C4-2B (cell line): ENCODE measurements at regions not wholly inside any gene's neighbourhood (a gene's known extent, or its start where the extent isn't known, plus 50 kb on each side); places are given as distances from the start of the nearest gene placed in this dataset.

ENCODE experiments used
- H3K27ac ChIP-seq: fragments of 450-650 bp; 2 replicates; pipeline ENCODE4 v1.5.1; 2017
- ZFX ChIP-seq: fragments of 450-650 bp; IDR thresholded peaks from 2 replicates; pipeline ENCODE4 v1.6.1; 2017
- TF ChIP-seq, protein P1 (sequence below): fragments of 450-650 bp; conservative IDR thresholded peaks from 2 replicates; pipeline ENCODE4 v1.5.1; 2017; ENCODE audit warnings: mild to moderate bottlenecking

DNA sequence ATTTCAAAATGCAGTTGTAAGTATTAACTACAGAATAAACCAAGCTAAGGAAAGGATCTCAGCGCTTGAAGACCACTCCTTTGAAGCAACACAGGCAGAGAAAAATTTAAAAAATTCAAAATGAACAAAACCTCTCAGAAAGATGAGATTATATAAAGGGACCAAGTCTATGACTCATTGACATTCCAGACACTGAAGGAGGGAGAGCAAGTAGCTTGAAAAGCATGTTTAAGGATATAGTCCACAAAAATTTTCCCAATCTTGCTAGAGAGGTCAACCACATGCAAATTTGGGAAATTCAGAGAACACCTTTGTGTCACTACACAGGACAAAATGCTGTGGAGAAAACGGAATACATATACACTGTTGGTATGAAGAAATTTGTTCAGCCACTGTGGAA is 112.6 kb upstream of the MC4R start:
- no peak overlapping the region for H3K27ac ChIP-seq
- TF ChIP-seq, protein P1, sequence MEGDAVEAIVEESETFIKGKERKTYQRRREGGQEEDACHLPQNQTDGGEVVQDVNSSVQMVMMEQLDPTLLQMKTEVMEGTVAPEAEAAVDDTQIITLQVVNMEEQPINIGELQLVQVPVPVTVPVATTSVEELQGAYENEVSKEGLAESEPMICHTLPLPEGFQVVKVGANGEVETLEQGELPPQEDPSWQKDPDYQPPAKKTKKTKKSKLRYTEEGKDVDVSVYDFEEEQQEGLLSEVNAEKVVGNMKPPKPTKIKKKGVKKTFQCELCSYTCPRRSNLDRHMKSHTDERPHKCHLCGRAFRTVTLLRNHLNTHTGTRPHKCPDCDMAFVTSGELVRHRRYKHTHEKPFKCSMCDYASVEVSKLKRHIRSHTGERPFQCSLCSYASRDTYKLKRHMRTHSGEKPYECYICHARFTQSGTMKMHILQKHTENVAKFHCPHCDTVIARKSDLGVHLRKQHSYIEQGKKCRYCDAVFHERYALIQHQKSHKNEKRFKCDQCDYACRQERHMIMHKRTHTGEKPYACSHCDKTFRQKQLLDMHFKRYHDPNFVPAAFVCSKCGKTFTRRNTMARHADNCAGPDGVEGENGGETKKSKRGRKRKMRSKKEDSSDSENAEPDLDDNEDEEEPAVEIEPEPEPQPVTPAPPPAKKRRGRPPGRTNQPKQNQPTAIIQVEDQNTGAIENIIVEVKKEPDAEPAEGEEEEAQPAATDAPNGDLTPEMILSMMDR = no peak
- TF ChIP-seq ZFX = no peak

DNA sequence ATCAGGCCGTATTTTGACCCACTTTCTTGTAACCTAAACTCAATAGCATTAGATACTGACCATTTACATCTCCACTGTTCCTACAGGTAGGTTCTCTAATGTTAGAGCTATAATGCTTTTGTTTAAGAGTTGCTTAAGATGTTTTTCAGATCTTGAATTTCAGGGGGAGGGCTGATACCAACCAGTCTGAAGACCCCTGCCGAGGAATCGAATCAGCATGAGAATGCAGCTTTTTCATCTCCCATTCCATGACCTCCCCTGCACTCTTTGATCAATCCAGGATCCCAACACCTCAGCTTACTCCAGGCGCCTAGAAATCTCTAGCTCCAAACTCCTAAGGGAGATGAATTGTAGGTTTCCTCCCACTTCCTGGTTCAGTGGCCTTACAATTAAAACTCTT is 120.5 kb upstream of the MC4R start:
- TF ChIP-seq, protein P1 = no peak
- no peak for TF ChIP-seq ZFX
- H3K27ac ChIP-seq = no peak overlapping the region

GRCh38 chr18:60499675-60500074 is 127.1 kb upstream of the MC4R start:
- no peak overlapping the region for H3K27ac ChIP-seq
- TF ChIP-seq, protein P1 = no peak
- no peak for TF ChIP-seq ZFX

DNA sequence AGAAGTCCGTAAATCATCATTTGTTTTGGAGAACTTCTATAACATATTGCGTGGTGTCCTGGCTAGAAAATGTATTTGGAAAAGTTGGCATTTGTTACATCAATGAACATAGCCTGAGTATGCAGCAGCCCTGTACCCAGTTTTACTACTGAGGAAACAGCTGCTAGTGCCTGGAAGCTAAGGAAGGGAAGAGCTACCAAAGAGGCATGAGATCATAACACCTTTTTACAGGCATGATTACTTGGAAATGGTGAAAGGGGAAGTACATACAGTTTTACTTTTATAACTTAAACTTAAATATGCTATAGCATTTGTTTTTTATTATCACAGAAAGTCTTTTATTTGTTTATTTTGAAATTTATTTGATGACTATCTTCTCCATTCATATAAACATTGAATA is 128.4 kb upstream of the MC4R start:
- TF ChIP-seq, protein P1 = no peak
- no peak for TF ChIP-seq ZFX
- no peak overlapping the region for H3K27ac ChIP-seq

- no peak overlapping the region for H3K27ac ChIP-seq
- TF ChIP-seq, protein P1 = no peak
- no peak for TF ChIP-seq ZFX
Measured at GRCh38 chr18:60502591-60502990, 130.0 kb upstream of the MC4R start.

DNA sequence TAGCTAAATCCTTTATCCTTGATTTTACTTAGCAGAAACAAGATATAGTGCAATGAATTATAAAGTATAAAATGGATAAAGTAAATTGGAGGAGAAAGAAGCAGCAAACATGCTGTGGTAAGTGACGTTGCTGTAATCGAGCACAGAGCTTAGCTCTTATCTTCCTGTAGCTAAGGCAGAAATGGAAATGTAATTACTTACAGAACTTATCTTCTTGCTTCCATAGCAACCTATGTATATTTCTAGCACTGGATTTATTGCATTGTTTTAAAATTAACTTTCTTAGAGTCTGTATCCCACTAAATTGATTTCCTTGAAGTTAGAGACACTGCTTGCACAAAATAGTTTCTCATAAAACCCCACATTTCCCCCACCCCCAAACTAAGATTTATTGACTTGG is 130.6 kb upstream of the MC4R start:
- TF ChIP-seq, protein P1 = no peak
- no peak overlapping the region for H3K27ac ChIP-seq

DNA sequence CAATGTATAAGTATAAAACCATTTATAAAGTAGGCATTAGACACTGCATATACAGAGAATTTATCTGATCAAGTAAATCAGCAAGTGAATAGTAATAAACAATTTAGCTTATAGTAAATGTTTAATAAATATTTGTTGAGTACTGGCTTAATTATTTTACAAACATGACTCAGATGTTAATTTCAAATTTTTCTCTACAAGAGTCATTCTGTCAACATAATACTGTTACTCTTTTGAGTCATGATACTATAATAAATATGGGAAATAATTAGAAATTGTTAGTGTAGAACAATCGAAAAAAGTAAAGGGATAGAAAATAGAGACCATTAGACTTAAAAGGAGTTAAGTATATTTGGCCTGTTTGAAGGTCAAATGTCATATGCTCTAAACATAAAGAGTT is 133.6 kb upstream of the MC4R start:
- H3K27ac ChIP-seq = no peak overlapping the region
- TF ChIP-seq, protein P1 = no peak
- no peak for TF ChIP-seq ZFX

DNA sequence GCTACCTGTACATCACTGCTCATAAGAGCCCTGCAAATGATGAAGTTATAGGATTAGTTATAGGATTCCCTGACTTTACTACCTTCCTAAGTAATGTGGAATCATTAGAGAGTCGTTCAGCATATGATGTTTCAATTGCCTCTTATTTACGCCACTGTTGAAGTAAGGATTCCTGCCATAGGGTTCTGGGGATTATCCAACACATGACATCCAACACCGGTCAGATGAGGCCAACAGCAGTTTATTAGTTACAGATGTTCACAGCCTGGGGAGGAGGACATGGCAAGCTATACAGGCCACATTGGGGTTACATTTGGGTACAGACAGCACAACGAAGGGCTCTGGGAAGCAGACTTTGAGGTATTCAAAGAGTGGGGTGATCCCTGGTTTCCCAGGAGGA is 134.1 kb upstream of the MC4R start:
- TF ChIP-seq, protein P1 = no peak
- TF ChIP-seq ZFX = no peak
- H3K27ac ChIP-seq = no peak overlapping the region
